SU-DHL-6 (cell line): ENCODE measurements at regions not wholly inside any gene's neighbourhood (a gene's known extent, or its start where the extent isn't known, plus 50 kb on each side); places are given as distances from the start of the nearest gene placed in this dataset.

Experiments used
- H2AFZ ChIP-seq: fragments of 200-600 bp; sonication (generic); 2 replicates; pipeline ENCODE4 v1.6.1; 2014; ENCODE audit warnings: low read depth, mild to moderate bottlenecking, moderate library complexity, mixed read lengths, antibody characterized with exemption, low read length; ENCODE audit not compliant: severe bottlenecking
- H3F3A ChIP-seq: fragments of 200-600 bp; shearing (Covaris generic); 2 replicates; pipeline ENCODE4 v1.6.0; 2016; ENCODE audit warnings: antibody characterized with exemption, mild to moderate bottlenecking; ENCODE audit not compliant: insufficient read depth
- H3K27ac ChIP-seq: fragments of 200-600 bp; sonication (generic); 2 replicates; pipeline ENCODE4 v1.5.1; 2016; ENCODE audit warnings: low read depth, mild to moderate bottlenecking, low read length, moderate library complexity, mixed read lengths
- H3K27me3 ChIP-seq: fragments of 200-600 bp; sonication (generic), shearing (Covaris generic); 2 replicates; pipeline ENCODE4 v1.6.0; 2014; ENCODE audit warnings: mild to moderate bottlenecking, low read length
- H3K36me3 ChIP-seq: fragments of 200-600 bp; sonication (generic); 2 replicates; pipeline ENCODE4 v1.6.1; 2014; ENCODE audit warnings: mild to moderate bottlenecking, low read length, mixed read lengths
- H3K4me2 ChIP-seq: fragments of 300-600, 200-600 bp; shearing (Covaris generic), sonication (generic); 2 replicates; pipeline ENCODE4 v1.6.0; 2014; ENCODE audit warnings: low read length, low read depth, mild to moderate bottlenecking; ENCODE audit not compliant: poor library complexity, severe bottlenecking
- H3K4me3 ChIP-seq: fragments of 200-600 bp; sonication (generic); 2 replicates; pipeline ENCODE4 v1.5.1; 2014; ENCODE audit warnings: antibody characterized with exemption, low read length, mild to moderate bottlenecking, mixed read lengths; ENCODE audit not compliant: insufficient read depth, poor library complexity, severe bottlenecking
- H3K79me2 ChIP-seq: fragments of 200-600 bp; sonication (generic); 2 replicates; pipeline ENCODE4 v1.6.1; 2014; ENCODE audit warnings: mild to moderate bottlenecking, low read length, moderate library complexity; ENCODE audit not compliant: insufficient read depth
- H3K9ac ChIP-seq: fragments of 200-600 bp; sonication (generic); 2 replicates; pipeline ENCODE4 v1.7.0; 2014; ENCODE audit warnings: mild to moderate bottlenecking, low read length
- H3K9me2 ChIP-seq: fragments of 200-600 bp; sonication (generic); replicated peaks from 2 replicates; pipeline ENCODE4 v1.6.1; 2014; ENCODE audit warnings: low read length; ENCODE audit not compliant: insufficient read depth
- H3K9me3 ChIP-seq: fragments of 200-600 bp; sonication (generic); 2 replicates; pipeline ENCODE4 v1.6.1; 2014; ENCODE audit warnings: low read length, mixed read lengths; ENCODE audit not compliant: insufficient read depth
- H4K20me1 ChIP-seq: fragments of 200-600 bp; sonication (generic); 2 replicates; pipeline ENCODE4 v1.6.1; 2014; ENCODE audit warnings: low read depth, mild to moderate bottlenecking, antibody characterized with exemption, low read length, moderate library complexity, mixed read lengths
- EZH2phosphoT487 ChIP-seq: fragments of 200-600 bp; sonication (generic), shearing (Covaris generic); conservative IDR thresholded peaks from 2 replicates; pipeline ENCODE4 v1.6.1; 2018; ENCODE audit warnings: mild to moderate bottlenecking, antibody characterized with exemption, low read length, moderate library complexity, mixed read lengths
- TF ChIP-seq, protein P1 (sequence below): fragments of 200-600 bp; sonication (generic); IDR thresholded peaks from one replicate; pipeline ENCODE4 v1.5.1; 2017; ENCODE audit warnings: antibody characterized with exemption, mild to moderate bottlenecking, low read length, moderate library complexity; ENCODE audit not compliant: insufficient read depth, poor library complexity, severe bottlenecking

DNA sequence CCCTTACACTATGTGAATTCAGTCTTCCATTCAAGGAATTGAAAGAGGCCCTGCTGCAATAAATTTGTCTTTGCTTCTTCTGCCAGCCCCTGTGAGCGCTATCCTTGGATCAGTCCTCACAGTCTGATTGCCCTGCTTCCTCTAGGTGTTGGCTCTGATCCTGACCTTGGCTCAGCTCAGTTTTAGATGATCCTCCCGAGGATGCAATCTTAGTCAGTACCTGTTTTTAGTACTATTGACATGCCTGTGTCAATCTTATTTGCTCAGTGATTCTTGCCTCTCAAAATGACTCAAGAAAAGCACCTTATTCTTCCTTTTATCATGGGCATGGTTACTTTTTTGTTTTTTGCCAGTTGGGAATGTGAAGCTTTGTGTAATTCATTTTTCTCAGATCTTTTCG, 101.4 kb upstream of the KCNK1 start:
- Histone ChIP-seq H2AFZ (no peak overlapping the region), H3K4me2 (no peak overlapping the region)
- no peak for TF ChIP-seq EZH2phosphoT487
- TF ChIP-seq, protein P1, sequence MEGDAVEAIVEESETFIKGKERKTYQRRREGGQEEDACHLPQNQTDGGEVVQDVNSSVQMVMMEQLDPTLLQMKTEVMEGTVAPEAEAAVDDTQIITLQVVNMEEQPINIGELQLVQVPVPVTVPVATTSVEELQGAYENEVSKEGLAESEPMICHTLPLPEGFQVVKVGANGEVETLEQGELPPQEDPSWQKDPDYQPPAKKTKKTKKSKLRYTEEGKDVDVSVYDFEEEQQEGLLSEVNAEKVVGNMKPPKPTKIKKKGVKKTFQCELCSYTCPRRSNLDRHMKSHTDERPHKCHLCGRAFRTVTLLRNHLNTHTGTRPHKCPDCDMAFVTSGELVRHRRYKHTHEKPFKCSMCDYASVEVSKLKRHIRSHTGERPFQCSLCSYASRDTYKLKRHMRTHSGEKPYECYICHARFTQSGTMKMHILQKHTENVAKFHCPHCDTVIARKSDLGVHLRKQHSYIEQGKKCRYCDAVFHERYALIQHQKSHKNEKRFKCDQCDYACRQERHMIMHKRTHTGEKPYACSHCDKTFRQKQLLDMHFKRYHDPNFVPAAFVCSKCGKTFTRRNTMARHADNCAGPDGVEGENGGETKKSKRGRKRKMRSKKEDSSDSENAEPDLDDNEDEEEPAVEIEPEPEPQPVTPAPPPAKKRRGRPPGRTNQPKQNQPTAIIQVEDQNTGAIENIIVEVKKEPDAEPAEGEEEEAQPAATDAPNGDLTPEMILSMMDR: no peak

DNA sequence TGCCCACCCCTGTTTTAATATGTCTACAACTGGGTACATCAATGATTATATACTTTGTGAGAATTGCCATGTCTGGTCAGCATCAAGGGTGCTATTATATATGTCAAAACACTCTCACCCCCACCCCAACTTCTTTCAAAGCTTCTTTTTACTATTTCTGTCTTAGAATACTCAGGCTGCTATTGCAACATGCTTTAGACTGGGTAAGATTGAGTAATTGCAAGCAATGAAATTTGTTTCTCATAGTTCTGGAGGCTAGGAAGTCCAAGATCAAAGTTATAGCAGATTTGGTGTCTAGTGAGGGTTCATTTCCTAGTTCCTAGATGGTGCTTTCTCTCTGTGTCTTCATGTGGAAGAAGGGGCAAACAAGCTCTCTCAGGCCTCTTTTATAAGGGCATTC, 100.5 kb upstream of the KCNK1 start:
- Histone ChIP-seq H3K9ac (no peak overlapping the region), H3K4me2 (no peak overlapping the region), H3K36me3 (no peaks in the 10 kb centered on the region), H3K9me2 (no peaks in the 10 kb centered on the region), H4K20me1 (no peaks in the 10 kb centered on the region), H3K79me2 (no peaks in the 10 kb centered on the region), H3K27ac (no peak overlapping the region), H3K27me3 (no peaks in the 10 kb centered on the region), H3F3A (no peaks in the 10 kb centered on the region), H2AFZ (no peak overlapping the region), H3K4me3 (no peak overlapping the region), H3K9me3 (no peaks in the 10 kb centered on the region)
- no peak for TF ChIP-seq EZH2phosphoT487
- TF ChIP-seq, protein P1: no peak

More for the DNA sequence above, 101.4 kb upstream of the KCNK1 start:
- H3K27me3 ChIP-seq: no peaks in the 10 kb centered on the region
- no peak overlapping the region for H3K9ac ChIP-seq
- H3K36me3 ChIP-seq: no peaks in the 10 kb centered on the region
- H3K79me2 ChIP-seq: no peaks in the 10 kb centered on the region
- no peak overlapping the region for H3K27ac ChIP-seq
- no peaks in the 10 kb centered on the region for H4K20me1 ChIP-seq
- H3K9me3 ChIP-seq: no peaks in the 10 kb centered on the region
- no peaks in the 10 kb centered on the region for H3F3A ChIP-seq
- no peak overlapping the region for H3K4me3 ChIP-seq
- H3K9me2 ChIP-seq: no peaks in the 10 kb centered on the region

DNA sequence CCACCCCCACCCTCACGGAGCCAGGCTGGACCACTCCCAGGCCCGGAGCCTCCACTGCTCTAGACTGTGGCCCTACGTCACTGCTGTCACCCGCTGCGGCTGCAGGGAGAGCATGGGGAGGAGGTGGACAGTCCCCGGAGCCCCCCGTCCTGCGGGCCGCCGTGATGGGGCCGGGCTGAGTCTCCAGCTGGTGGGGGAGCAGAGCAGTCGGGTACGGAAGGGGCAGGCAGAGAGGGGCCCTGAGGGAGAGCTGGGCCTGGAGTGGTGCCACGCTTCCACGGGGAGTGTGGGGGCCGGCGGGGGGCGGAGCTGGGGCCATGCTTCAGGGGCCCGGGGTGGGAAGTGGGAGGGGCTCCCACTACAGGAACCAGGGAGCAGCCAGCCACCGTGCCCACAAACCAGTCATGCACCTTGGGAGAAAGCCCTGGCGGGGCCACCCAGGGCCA, 98.9 kb upstream of the KCNK1 start:
- Histone ChIP-seq H3F3A (no peaks in the 10 kb centered on the region), H3K27ac (no peak overlapping the region), H3K9me2 (no peaks in the 10 kb centered on the region), H3K27me3 (no peaks in the 10 kb centered on the region), H3K36me3 (no peaks in the 10 kb centered on the region), H3K79me2 (no peaks in the 10 kb centered on the region), H3K9ac (no peak overlapping the region), H3K4me3 (no peak overlapping the region), H3K4me2 (no peak overlapping the region), H4K20me1 (no peaks in the 10 kb centered on the region), H3K9me3 (no peaks in the 10 kb centered on the region), H2AFZ (no peak overlapping the region)
- TF ChIP-seq, protein P1: no peak
- TF ChIP-seq EZH2phosphoT487: no peak
